ENCODE measurements at regions not wholly inside any gene's neighbourhood (a gene's known extent, or its start where the extent isn't known, plus 50 kb on each side); places are given as distances from the start of the nearest gene placed in this dataset.

- TF ChIP-seq CTCF (conservative IDR thresholded peaks at IDR 0.05; ENCODE audit: low read length), result no peak
- no peak for TF ChIP-seq EZH2phosphoT487 (IDR thresholded peaks at IDR 0.05; ENCODE audit: borderline replicate concordance)
Measured at GRCh38 chr20:40558212-40558611, 130.8 kb downstream of the MAFB start.
